SK-N-SH (cell line): ENCODE measurements at regions not wholly inside any gene's neighbourhood (a gene's known extent, or its start where the extent isn't known, plus 50 kb on each side); places are given as distances from the start of the nearest gene placed in this dataset.

Experiments used
- CTCF ChIA-PET: fragments of 300-600, 350-600 bp; formaldehyde crosslinking; extraction: SDS; loops from one replicate; lab custom pipeline; 2021; lab: Yijun Ruan, JAX
- POLR2A ChIA-PET: fragments of 350-600 bp; sonication (Branson Sonifier 250); formaldehyde crosslinking; extraction: SDS; loops from one replicate; lab custom pipeline; 2020; ENCODE audit warnings: antibody characterized with exemption, inconsistent platforms; lab: Yijun Ruan, JAX
- DNase-seq: peaks from one replicate; pipeline ENCODE4 v3.0.0; 2012
- H2AFZ ChIP-seq: fragments of 200-600 bp; sonication (generic); 2 replicates; pipeline ENCODE4 v1.8.1; 2016; ENCODE audit warnings: antibody characterized with exemption, mild to moderate bottlenecking, low read depth
- H3F3A ChIP-seq: fragments of 200-600 bp; sonication (generic); replicated peaks from 2 replicates; pipeline ENCODE3; 2016; ENCODE audit warnings: antibody characterized with exemption, mild to moderate bottlenecking; ENCODE audit not compliant: insufficient read depth
- H3K27ac ChIP-seq, 2 experiments: fragments of 200-500 bp in 1 of 2; fragments of 200-600 bp in 1 of 2; sonication (Bioruptor generic) in 1 of 2; sonication (generic), shearing (Covaris generic) in 1 of 2; 2 replicates each; pipeline versions ENCODE4 v1.5.1 to v1.6.1; 2014 to 2016; ENCODE audit warnings: low read depth in 2 of 2, inconsistent platforms in 1 of 2, low read length in 1 of 2, mild to moderate bottlenecking in 1 of 2, mixed read lengths in 1 of 2
- H3K27me3 ChIP-seq: fragments of 200-600 bp; sonication (generic), shearing (Covaris generic); 2 replicates; pipeline ENCODE4 v1.6.1; 2016; ENCODE audit warnings: mixed run types; ENCODE audit not compliant: insufficient read depth
- H3K36me3 ChIP-seq, 2 experiments: fragments of 200-500 bp in 1 of 2; fragments of 200-600 bp in 1 of 2; sonication (Bioruptor generic) in 1 of 2; sonication (generic) in 1 of 2; replicated peaks in 1 of 2; 2 replicates each; pipeline versions ENCODE3 to v1.5.1; 2014 to 2016; ENCODE audit warnings: low read length in 1 of 2, mild to moderate bottlenecking in 1 of 2; ENCODE audit not compliant: insufficient read depth in 2 of 2, control insufficient read depth in 1 of 2
- H3K4me1 ChIP-seq, 2 experiments: fragments of 200-500 bp in 1 of 2; fragments of 200-600 bp in 1 of 2; sonication (Bioruptor generic) in 1 of 2; sonication (generic), shearing (Covaris generic) in 1 of 2; 2 replicates each; pipeline versions ENCODE4 v1.5.1 to v1.6.1; 2014 to 2016; ENCODE audit warnings: low read depth in 1 of 2, low read length in 1 of 2, mixed run types in 1 of 2; ENCODE audit not compliant: insufficient read depth in 2 of 2, control insufficient read depth in 1 of 2
- H3K4me2 ChIP-seq: fragments of 200-600 bp; sonication (generic), shearing (Covaris generic); 2 replicates; pipeline ENCODE4 v1.6.1; 2017; ENCODE audit warnings: mixed run types
- H3K4me3 ChIP-seq, 2 experiments: fragments of 200-500 bp in 1 of 2; fragments of 200-600 bp in 1 of 2; sonication (Bioruptor generic) in 1 of 2; sonication (generic), shearing (Covaris generic) in 1 of 2; 2 replicates each; pipeline versions ENCODE4 v1.5.1 to v1.8.1; 2014 to 2016; ENCODE audit warnings: low read depth in 2 of 2, inconsistent platforms in 1 of 2, low read length in 1 of 2, mild to moderate bottlenecking in 1 of 2, mixed read lengths in 1 of 2, moderate library complexity in 1 of 2
- H3K79me2 ChIP-seq: fragments of 200-600 bp; sonication (generic); 2 replicates; pipeline ENCODE4 v1.8.1; 2017; ENCODE audit warnings: mild to moderate bottlenecking; ENCODE audit not compliant: insufficient read depth
- H3K9ac ChIP-seq: fragments of 200-600 bp; sonication (generic); 2 replicates; pipeline ENCODE4 v1.6.1; 2017; ENCODE audit warnings: mixed run types
- H3K9me2 ChIP-seq: fragments of 200-600 bp; sonication (generic); 2 replicates; pipeline ENCODE4 v1.6.1; 2017; ENCODE audit warnings: mixed run types
- H3K9me3 ChIP-seq: fragments of 200-600 bp; sonication (generic); 2 replicates; pipeline ENCODE4 v1.6.1; 2017; ENCODE audit warnings: mixed run types, mild to moderate bottlenecking, moderate library complexity
- H4K20me1 ChIP-seq: fragments of 200-600 bp; sonication (generic); 2 replicates; pipeline ENCODE4 v1.6.1; 2017; ENCODE audit warnings: mild to moderate bottlenecking, mixed run types; ENCODE audit not compliant: insufficient read depth
- CHD2 ChIP-seq: fragments of 150-350 bp; IDR thresholded peaks from 2 replicates; pipeline ENCODE4 v1.6.1; 2018; ENCODE audit warnings: low read length; ENCODE audit not compliant: partially characterized antibody
- NFIC ChIP-seq: IDR thresholded peaks from 2 replicates; pipeline ENCODE4 v1.4.0; 2012; ENCODE audit warnings: borderline replicate concordance
- RCOR1 ChIP-seq: fragments of 150-350 bp; IDR thresholded peaks from 2 replicates; pipeline ENCODE4 v1.6.1; 2017; ENCODE audit warnings: antibody characterized with exemption, low read length
- RXRA ChIP-seq: IDR thresholded peaks from 2 replicates; pipeline ENCODE4 v1.4.0; 2012; ENCODE audit warnings: low read depth, mild to moderate bottlenecking, borderline replicate concordance
- TAF1 ChIP-seq: IDR thresholded peaks from 2 replicates; pipeline ENCODE4 v1.6.1; 2012; ENCODE audit warnings: low read depth, mild to moderate bottlenecking, low read length, moderate library complexity, borderline replicate concordance
- WGBS: methylation state at CpG from one replicate; pipeline ENCODE4 v1.1.6; 2017; ENCODE audit warnings: low lambda C conversion rate; 5-methylcytosine and 5-hydroxymethylcytosine counted together
- TF ChIP-seq, protein P1 (sequence below): IDR thresholded peaks from 2 replicates; pipeline ENCODE4 v1.6.1; 2012; ENCODE audit warnings: mild to moderate bottlenecking, low read depth, low read length, moderate library complexity
- TF ChIP-seq, protein P2 (sequence below): fragments of 200-600 bp; sonication (generic); IDR thresholded peaks from 2 replicates; pipeline ENCODE4 v1.6.1; 2017; ENCODE audit warnings: antibody characterized with exemption, mild to moderate bottlenecking, moderate library complexity
- TF ChIP-seq, protein P3 (sequence below): IDR thresholded peaks from 2 replicates; pipeline ENCODE4 v1.4.0; 2012; ENCODE audit warnings: low read depth, borderline replicate concordance
- TF ChIP-seq, protein P4 (sequence below): fragments of 150-350 bp; IDR thresholded peaks from 2 replicates; pipeline ENCODE4 v1.6.1; 2016; ENCODE audit warnings: mild to moderate bottlenecking, low read depth, low read length
- TF ChIP-seq, protein P5 (sequence below): fragments of 150-350 bp; IDR thresholded peaks from 2 replicates; pipeline ENCODE4 v1.6.1; 2017; ENCODE audit warnings: antibody characterized with exemption, low read length, low read depth, borderline replicate concordance
- TF ChIP-seq, protein P6 (sequence below): IDR thresholded peaks from 2 replicates; pipeline ENCODE4 v1.4.0; 2012; ENCODE audit warnings: low read depth

DNA sequence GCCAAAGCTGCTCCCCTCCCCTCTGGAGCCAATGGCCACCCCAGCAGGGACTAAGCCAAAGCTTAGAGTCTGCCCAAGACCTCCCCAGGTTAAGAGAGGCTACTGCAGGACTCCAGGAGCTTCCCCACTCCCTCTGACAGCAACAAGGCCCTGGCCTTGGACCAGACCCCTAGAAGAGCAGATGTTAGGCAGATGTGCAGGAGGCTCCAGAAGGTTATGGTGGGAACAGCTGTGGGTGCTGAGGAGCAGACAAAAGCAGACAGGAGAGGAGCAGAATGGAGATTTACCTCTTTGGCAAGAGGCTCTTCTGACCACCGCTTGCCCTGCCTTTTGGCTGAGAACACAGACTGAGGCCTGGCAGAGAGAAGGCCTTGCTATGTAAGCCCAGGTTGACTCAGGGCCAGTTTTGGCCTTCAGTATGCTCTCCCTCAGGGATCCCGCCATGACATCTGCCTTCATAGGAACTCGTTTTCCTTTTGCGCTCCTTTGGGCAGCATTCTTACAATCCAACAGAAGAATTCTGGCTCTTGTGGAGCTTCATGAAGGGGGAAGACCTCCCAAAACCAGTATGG lies 113.0 kb downstream of the RBFOX3 start (continued):
- TF ChIP-seq, protein P1, sequence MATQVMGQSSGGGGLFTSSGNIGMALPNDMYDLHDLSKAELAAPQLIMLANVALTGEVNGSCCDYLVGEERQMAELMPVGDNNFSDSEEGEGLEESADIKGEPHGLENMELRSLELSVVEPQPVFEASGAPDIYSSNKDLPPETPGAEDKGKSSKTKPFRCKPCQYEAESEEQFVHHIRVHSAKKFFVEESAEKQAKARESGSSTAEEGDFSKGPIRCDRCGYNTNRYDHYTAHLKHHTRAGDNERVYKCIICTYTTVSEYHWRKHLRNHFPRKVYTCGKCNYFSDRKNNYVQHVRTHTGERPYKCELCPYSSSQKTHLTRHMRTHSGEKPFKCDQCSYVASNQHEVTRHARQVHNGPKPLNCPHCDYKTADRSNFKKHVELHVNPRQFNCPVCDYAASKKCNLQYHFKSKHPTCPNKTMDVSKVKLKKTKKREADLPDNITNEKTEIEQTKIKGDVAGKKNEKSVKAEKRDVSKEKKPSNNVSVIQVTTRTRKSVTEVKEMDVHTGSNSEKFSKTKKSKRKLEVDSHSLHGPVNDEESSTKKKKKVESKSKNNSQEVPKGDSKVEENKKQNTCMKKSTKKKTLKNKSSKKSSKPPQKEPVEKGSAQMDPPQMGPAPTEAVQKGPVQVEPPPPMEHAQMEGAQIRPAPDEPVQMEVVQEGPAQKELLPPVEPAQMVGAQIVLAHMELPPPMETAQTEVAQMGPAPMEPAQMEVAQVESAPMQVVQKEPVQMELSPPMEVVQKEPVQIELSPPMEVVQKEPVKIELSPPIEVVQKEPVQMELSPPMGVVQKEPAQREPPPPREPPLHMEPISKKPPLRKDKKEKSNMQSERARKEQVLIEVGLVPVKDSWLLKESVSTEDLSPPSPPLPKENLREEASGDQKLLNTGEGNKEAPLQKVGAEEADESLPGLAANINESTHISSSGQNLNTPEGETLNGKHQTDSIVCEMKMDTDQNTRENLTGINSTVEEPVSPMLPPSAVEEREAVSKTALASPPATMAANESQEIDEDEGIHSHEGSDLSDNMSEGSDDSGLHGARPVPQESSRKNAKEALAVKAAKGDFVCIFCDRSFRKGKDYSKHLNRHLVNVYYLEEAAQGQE = no peak

DNA sequence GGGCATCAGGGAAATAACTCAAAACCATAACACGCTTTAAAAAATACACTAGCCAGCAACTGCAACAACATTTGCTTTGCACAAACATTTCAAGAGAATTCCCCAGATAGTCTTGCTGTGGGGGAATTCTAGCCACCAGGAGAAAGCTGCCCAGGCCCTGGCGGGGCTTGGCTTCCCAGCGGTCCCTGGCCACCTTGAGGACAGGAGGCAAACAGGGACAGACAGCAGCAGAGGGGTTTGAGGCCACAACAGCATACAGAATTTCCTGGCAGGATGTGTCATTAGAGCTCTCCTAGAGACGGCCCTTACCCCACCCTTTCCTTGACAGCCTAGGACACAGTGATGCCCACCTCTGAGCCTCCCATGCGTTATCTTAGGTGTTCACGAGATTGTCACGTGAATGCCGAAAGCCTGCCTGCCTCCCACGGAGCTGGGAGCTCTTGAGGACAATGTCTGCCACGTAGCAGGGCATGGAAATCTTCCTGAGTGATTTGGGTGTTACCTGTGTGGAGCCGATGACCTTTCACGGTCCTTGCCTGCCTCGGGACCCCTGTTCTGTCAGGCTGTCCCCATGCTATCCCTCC lies 114.3 kb downstream of the RBFOX3 start:
- Histone ChIP-seq H3K4me2 (no peak overlapping the region), H3K27me3 (no peaks in the 10 kb centered on the region), H2AFZ (no peak overlapping the region), H3K4me3 (no peak overlapping the region), H3K36me3 (no peaks in the 10 kb centered on the region), H3K27ac (no peak overlapping the region), H3K79me2 (no peaks in the 10 kb centered on the region), H4K20me1 (no peaks in the 10 kb centered on the region), H3K9me2 (no peaks in the 10 kb centered on the region), H3K9me3 (no peaks in the 10 kb centered on the region)
- ChIA-PET POLR2A (no interaction called here), CTCF (interaction anchor here (1.0 to 2.0 kb wide), 3 partner anchors 22 to 162 kb away, joined by 3 to 5 read pairs (median 3); no protein-coding TSS in a partner anchor)
- WGBS = 60% methylated on average over 13 of the region's 13 CpGs
- TF ChIP-seq, protein P2, sequence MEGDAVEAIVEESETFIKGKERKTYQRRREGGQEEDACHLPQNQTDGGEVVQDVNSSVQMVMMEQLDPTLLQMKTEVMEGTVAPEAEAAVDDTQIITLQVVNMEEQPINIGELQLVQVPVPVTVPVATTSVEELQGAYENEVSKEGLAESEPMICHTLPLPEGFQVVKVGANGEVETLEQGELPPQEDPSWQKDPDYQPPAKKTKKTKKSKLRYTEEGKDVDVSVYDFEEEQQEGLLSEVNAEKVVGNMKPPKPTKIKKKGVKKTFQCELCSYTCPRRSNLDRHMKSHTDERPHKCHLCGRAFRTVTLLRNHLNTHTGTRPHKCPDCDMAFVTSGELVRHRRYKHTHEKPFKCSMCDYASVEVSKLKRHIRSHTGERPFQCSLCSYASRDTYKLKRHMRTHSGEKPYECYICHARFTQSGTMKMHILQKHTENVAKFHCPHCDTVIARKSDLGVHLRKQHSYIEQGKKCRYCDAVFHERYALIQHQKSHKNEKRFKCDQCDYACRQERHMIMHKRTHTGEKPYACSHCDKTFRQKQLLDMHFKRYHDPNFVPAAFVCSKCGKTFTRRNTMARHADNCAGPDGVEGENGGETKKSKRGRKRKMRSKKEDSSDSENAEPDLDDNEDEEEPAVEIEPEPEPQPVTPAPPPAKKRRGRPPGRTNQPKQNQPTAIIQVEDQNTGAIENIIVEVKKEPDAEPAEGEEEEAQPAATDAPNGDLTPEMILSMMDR = no peak
- TF ChIP-seq, protein P3, sequence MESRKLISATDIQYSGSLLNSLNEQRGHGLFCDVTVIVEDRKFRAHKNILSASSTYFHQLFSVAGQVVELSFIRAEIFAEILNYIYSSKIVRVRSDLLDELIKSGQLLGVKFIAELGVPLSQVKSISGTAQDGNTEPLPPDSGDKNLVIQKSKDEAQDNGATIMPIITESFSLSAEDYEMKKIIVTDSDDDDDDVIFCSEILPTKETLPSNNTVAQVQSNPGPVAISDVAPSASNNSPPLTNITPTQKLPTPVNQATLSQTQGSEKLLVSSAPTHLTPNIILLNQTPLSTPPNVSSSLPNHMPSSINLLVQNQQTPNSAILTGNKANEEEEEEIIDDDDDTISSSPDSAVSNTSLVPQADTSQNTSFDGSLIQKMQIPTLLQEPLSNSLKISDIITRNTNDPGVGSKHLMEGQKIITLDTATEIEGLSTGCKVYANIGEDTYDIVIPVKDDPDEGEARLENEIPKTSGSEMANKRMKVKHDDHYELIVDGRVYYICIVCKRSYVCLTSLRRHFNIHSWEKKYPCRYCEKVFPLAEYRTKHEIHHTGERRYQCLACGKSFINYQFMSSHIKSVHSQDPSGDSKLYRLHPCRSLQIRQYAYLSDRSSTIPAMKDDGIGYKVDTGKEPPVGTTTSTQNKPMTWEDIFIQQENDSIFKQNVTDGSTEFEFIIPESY = no peak
- no peak for TF ChIP-seq TAF1
- TF ChIP-seq, protein P1 = no peak
- TF ChIP-seq, protein P4, sequence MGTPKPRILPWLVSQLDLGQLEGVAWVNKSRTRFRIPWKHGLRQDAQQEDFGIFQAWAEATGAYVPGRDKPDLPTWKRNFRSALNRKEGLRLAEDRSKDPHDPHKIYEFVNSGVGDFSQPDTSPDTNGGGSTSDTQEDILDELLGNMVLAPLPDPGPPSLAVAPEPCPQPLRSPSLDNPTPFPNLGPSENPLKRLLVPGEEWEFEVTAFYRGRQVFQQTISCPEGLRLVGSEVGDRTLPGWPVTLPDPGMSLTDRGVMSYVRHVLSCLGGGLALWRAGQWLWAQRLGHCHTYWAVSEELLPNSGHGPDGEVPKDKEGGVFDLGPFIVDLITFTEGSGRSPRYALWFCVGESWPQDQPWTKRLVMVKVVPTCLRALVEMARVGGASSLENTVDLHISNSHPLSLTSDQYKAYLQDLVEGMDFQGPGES = no peak
- TF ChIP-seq CHD2 = no peak
- no peak for TF ChIP-seq RCOR1
- TF ChIP-seq, protein P5, sequence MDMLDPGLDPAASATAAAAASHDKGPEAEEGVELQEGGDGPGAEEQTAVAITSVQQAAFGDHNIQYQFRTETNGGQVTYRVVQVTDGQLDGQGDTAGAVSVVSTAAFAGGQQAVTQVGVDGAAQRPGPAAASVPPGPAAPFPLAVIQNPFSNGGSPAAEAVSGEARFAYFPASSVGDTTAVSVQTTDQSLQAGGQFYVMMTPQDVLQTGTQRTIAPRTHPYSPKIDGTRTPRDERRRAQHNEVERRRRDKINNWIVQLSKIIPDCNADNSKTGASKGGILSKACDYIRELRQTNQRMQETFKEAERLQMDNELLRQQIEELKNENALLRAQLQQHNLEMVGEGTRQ = no peak
- TF ChIP-seq, protein P6, sequence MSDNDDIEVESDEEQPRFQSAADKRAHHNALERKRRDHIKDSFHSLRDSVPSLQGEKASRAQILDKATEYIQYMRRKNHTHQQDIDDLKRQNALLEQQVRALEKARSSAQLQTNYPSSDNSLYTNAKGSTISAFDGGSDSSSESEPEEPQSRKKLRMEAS = no peak
- no peak for TF ChIP-seq RXRA
- no peak for TF ChIP-seq NFIC
- TF ChIP-seq, all 33 proteins: peak for 0
- no peaks in the 10 kb centered on the region for H3F3A ChIP-seq
- no peak overlapping the region for H3K9ac ChIP-seq
- DNase-seq = no peak
- H3K4me1 ChIP-seq = peaks cover 0 to 6% of the 10 kb centered on the region in 2 experiments; a peak in 1 of 4 replicates
